Subcutaneous abdominal adipose tissue (tissue), 5 donors: ENCODE measurements at regions not wholly inside any gene's neighbourhood (a gene's known extent, or its start where the extent isn't known, plus 50 kb on each side); places are given as distances from the start of the nearest gene placed in this dataset.
A peak's percentile ranks its signal among the peaks of the same experiment; 100 is the strongest.

Source experiments
- H3K27ac ChIP-seq: one replicate; pipeline ENCODE4 v1.7.0; 2013; ENCODE audit warnings: low read depth, mild to moderate bottlenecking, inconsistent platforms, low read length, moderate library complexity
- H3K27me3 ChIP-seq, 5 donors: one replicate each; pipeline ENCODE4 v1.7.0; 2013; ENCODE audit warnings: low read length in 5 of 5, inconsistent platforms in 1 of 5; ENCODE audit not compliant: control insufficient read depth in 5 of 5, insufficient read depth in 4 of 5
- H3K36me3 ChIP-seq, 5 donors: one replicate each; pipeline ENCODE4 v1.7.0; 2013; ENCODE audit warnings: low read length in 5 of 5; ENCODE audit not compliant: control insufficient read depth in 5 of 5, insufficient read depth in 5 of 5
- H3K4me1 ChIP-seq, 5 donors: one replicate each; pipeline ENCODE4 v1.7.0; 2013; ENCODE audit warnings: low read length in 5 of 5, mild to moderate bottlenecking in 3 of 5, moderate library complexity in 1 of 5; ENCODE audit not compliant: control insufficient read depth in 5 of 5, insufficient read depth in 5 of 5
- H3K4me3 ChIP-seq, 5 donors: one replicate each; pipeline ENCODE4 v1.7.0; 2013; ENCODE audit warnings: low read length in 5 of 5, low read depth in 1 of 5
- H3K9ac ChIP-seq, 5 donors: one replicate each; pipeline ENCODE4 v1.7.0; 2013; ENCODE audit warnings: low read length in 5 of 5, mild to moderate bottlenecking in 4 of 5, moderate library complexity in 3 of 5
- H3K9me3 ChIP-seq, 5 donors: one replicate each; pipeline ENCODE4 v1.7.0; 2013; ENCODE audit warnings: low read length in 5 of 5; ENCODE audit not compliant: control insufficient read depth in 5 of 5
- donor health status: healthy.
- donor health status: healthy.
- donor health status: healthy.
- donor health status: healthy.
- donor health status: healthy.

- Histone ChIP-seq H3K27ac (no peak overlapping the region), H3K27me3 (no peaks in the 10 kb centered on the region), H3K4me3 (no peak overlapping the region), H3K9ac (no peak overlapping the region), H3K36me3 (no peaks in the 10 kb centered on the region), H3K4me1 (peaks cover 0 to 5% (median 3%) of the 10 kb centered on the region in 5 donors), H3K9me3 (no peaks in the 10 kb centered on the region)
Measured at GRCh38 chr6:21970569-21971300, 326.1 kb downstream of the PRL start.

- no peak overlapping the region for H3K27ac ChIP-seq
- no peak overlapping the region for H3K9ac ChIP-seq
- no peaks in the 10 kb centered on the region for H3K27me3 ChIP-seq
Measured at GRCh38 chr6:21971541-21971940, 325.3 kb downstream of the PRL start.

GRCh38 chr6:21972516-21972915, 324.3 kb downstream of the PRL start:
- no peak overlapping the region for H3K9ac ChIP-seq
- no peak overlapping the region for H3K4me3 ChIP-seq
- no peaks in the 10 kb centered on the region for H3K36me3 ChIP-seq
- H3K27me3 ChIP-seq = no peaks in the 10 kb centered on the region
- peaks cover 0 to 3% (median 0%) of the 10 kb centered on the region in 5 donors for H3K4me1 ChIP-seq
- no peaks in the 10 kb centered on the region for H3K9me3 ChIP-seq
- no peak overlapping the region for H3K27ac ChIP-seq

More at GRCh38 chr6:21971541-21971940, 325.3 kb downstream of the PRL start:
- Histone ChIP-seq H3K9me3 (no peaks in the 10 kb centered on the region), H3K4me3 (no peak overlapping the region), H3K4me1 (peaks cover 0 to 5% (median 3%) of the 10 kb centered on the region in 5 donors), H3K36me3 (no peaks in the 10 kb centered on the region)

GRCh38 chr6:21977346-21977745, 319.5 kb downstream of the PRL start:
- Histone ChIP-seq H3K36me3 (no peaks in the 10 kb centered on the region), H3K27ac (no peak overlapping the region), H3K27me3 (no peaks in the 10 kb centered on the region), H3K4me3 (no peak overlapping the region), H3K9me3 (peaks cover 0 to 13% (median 0%) of the 10 kb centered on the region in 5 donors), H3K4me1 (no peaks in the 10 kb centered on the region), H3K9ac (no peak overlapping the region)

- Histone ChIP-seq H3K9ac (no peak overlapping the region), H3K4me3 (no peak overlapping the region), H3K27ac (no peak overlapping the region), H3K4me1 (peaks cover 0 to 8% (median 7%) of the 10 kb centered on the region in 5 donors), H3K27me3 (no peaks in the 10 kb centered on the region), H3K9me3 (peaks cover 0 to 13% (median 0%) of the 10 kb centered on the region in 5 donors), H3K36me3 (no peaks in the 10 kb centered on the region)
Measured at GRCh38 chr6:21981235-21981833, 315.5 kb downstream of the PRL start.

GRCh38 chr6:21984135-21984534, 312.7 kb downstream of the PRL start:
- H3K27ac ChIP-seq = no peak overlapping the region

GRCh38 chr6:21984561-21984960, 312.3 kb downstream of the PRL start:
- Histone ChIP-seq H3K27me3 (no peaks in the 10 kb centered on the region), H3K9me3 (peaks cover 0 to 13% (median 0%) of the 10 kb centered on the region in 5 donors), H3K27ac (no peak overlapping the region), H3K4me1 (peaks cover 2 to 22% (median 19%) of the 10 kb centered on the region in 5 donors), H3K4me3 (no peak overlapping the region), H3K9ac (no peak overlapping the region), H3K36me3 (no peaks in the 10 kb centered on the region)

More at GRCh38 chr6:21984135-21984534, 312.7 kb downstream of the PRL start:
- Histone ChIP-seq H3K9me3 (peaks cover 0 to 13% (median 0%) of the 10 kb centered on the region in 5 donors), H3K36me3 (no peaks in the 10 kb centered on the region), H3K4me1 (peaks cover 2 to 22% (median 19%) of the 10 kb centered on the region in 5 donors), H3K9ac (no peak overlapping the region), H3K4me3 (no peak overlapping the region), H3K27me3 (no peaks in the 10 kb centered on the region)

- H3K36me3 ChIP-seq = no peaks in the 10 kb centered on the region
- peaks cover 0 to 7% (median 0%) of the 10 kb centered on the region in 5 donors for H3K9me3 ChIP-seq
- no peak overlapping the region for H3K9ac ChIP-seq
- no peak overlapping the region for H3K4me3 ChIP-seq
- no peaks in the 10 kb centered on the region for H3K27me3 ChIP-seq
- H3K27ac ChIP-seq = no peak overlapping the region
- H3K4me1 ChIP-seq = peaks cover 2 to 22% (median 19%) of the 10 kb centered on the region in 5 donors
Measured at GRCh38 chr6:21985904-21986303, 310.9 kb downstream of the PRL start.

GRCh38 chr6:21986703-21987102, 310.1 kb downstream of the PRL start:
- H3K9me3 ChIP-seq = no peaks in the 10 kb centered on the region
- H3K9ac ChIP-seq = no peak overlapping the region
- H3K4me3 ChIP-seq = no peak overlapping the region
- H3K4me1 ChIP-seq = peaks cover 2 to 22% (median 19%) of the 10 kb centered on the region in 5 donors
- H3K36me3 ChIP-seq = no peaks in the 10 kb centered on the region
- H3K27me3 ChIP-seq = no peaks in the 10 kb centered on the region
- peak overlapping the region; percentile 55 for H3K27ac ChIP-seq

GRCh38 chr6:21987501-21987957, 309.3 kb downstream of the PRL start:
- H3K27ac ChIP-seq = peak overlapping the region; percentile 55

More at GRCh38 chr6:21987501-21987957, 309.3 kb downstream of the PRL start:
- no peaks in the 10 kb centered on the region for H3K9me3 ChIP-seq
- H3K4me1 ChIP-seq = peaks cover 2 to 22% (median 19%) of the 10 kb centered on the region in 5 donors
- H3K36me3 ChIP-seq = no peaks in the 10 kb centered on the region
- H3K27me3 ChIP-seq = no peaks in the 10 kb centered on the region
- H3K9ac ChIP-seq = peak overlapping the region in 3 of 5 donors; percentile 53 to 70 (median 62)
- H3K4me3 ChIP-seq = peak overlapping the region; percentile 45 to 62 (median 56)
